ENCODE measurements at regions not wholly inside any gene's neighbourhood (a gene's known extent, or its start where the extent isn't known, plus 50 kb on each side); places are given as distances from the start of the nearest gene placed in this dataset.

GRCh38 chr2:30315391-30316063 lies 84.2 kb downstream of the LBH start:
- no peak overlapping the region for H3K4me3 ChIP-seq
- H3K36me3 ChIP-seq (replicated peaks in 1 of 2; ENCODE audit: insufficient read depth in 1 of 2, low read depth in 2 of 2), result no peaks in the 10 kb centered on the region
- DNase-seq (peak in 1 of 4 donors; percentile 20), ATAC-seq (no peak)
- intact Hi-C loops (cut with DNase I), result no loop called here
- TF ChIP-seq POLR2A (IDR thresholded peaks at IDR 0.05) (no peak), CTCF (IDR thresholded peaks at IDR 0.05) (no peak)
- no peaks in the 10 kb centered on the region for H3K27me3 ChIP-seq
- H3K4me1 ChIP-seq, result no peaks in the 10 kb centered on the region
- H3K9me3 ChIP-seq, result no peaks in the 10 kb centered on the region
- H3K27ac ChIP-seq, result no peak overlapping the region
- 54 to 61% methylated on average over 3 of the region's 3 CpGs for WGBS, 2 donors

GRCh38 chr2:30316408-30316807 lies 85.1 kb downstream of the LBH start:
- H3K27me3 ChIP-seq, result no peaks in the 10 kb centered on the region
- H3K4me3 ChIP-seq, result no peak overlapping the region
- TF ChIP-seq CTCF (IDR thresholded peaks at IDR 0.05), result no peak
- TF ChIP-seq POLR2A (IDR thresholded peaks at IDR 0.05), result no peak
- 100% methylated on average over 2 of the region's 2 CpGs for WGBS, 2 donors
- H3K36me3 ChIP-seq (replicated peaks in 1 of 2; ENCODE audit: insufficient read depth in 1 of 2, low read depth in 2 of 2), result no peaks in the 10 kb centered on the region
- no peaks in the 10 kb centered on the region for H3K4me1 ChIP-seq
- H3K27ac ChIP-seq, result no peak overlapping the region
- no peaks in the 10 kb centered on the region for H3K9me3 ChIP-seq
- DNase-seq, result no peak
- intact Hi-C loops (cut with DNase I), result no loop called here
- ATAC-seq, result no peak

GRCh38 chr2:30318987-30319782 lies 87.9 kb downstream of the LBH start:
- no peak for DNase-seq
- ATAC-seq, result no peak
- H3K27ac ChIP-seq, result no peak overlapping the region
- intact Hi-C loops (cut with DNase I), result no loop called here
- TF ChIP-seq POLR2A (IDR thresholded peaks at IDR 0.05) (no peak), CTCF (IDR thresholded peaks at IDR 0.05) (no peak)
- H3K4me1 ChIP-seq, result no peaks in the 10 kb centered on the region
- no peaks in the 10 kb centered on the region for H3K36me3 ChIP-seq (replicated peaks in 1 of 2; ENCODE audit: insufficient read depth in 1 of 2, low read depth in 2 of 2)
- no peaks in the 10 kb centered on the region for H3K27me3 ChIP-seq
- WGBS, 2 donors, result 69 to 86% methylated on average over 8 of the region's 8 CpGs
- H3K4me3 ChIP-seq, result no peak overlapping the region
- H3K9me3 ChIP-seq, result no peaks in the 10 kb centered on the region

- intact Hi-C loops (cut with DNase I), result no loop called here
- Histone ChIP-seq H3K4me3 (no peak overlapping the region), H3K4me1 (no peaks in the 10 kb centered on the region), H3K27me3 (no peaks in the 10 kb centered on the region), H3K36me3 (replicated peaks in 1 of 2; ENCODE audit: insufficient read depth in 1 of 2, low read depth in 2 of 2) (no peaks in the 10 kb centered on the region), H3K9me3 (no peaks in the 10 kb centered on the region), H3K27ac (no peak overlapping the region)
- WGBS, 2 donors, result 89 to 90% methylated on average over 3 of the region's 3 CpGs
- TF ChIP-seq POLR2A (IDR thresholded peaks at IDR 0.05) (no peak), CTCF (IDR thresholded peaks at IDR 0.05) (no peak)
- no peak for DNase-seq
- no peak for ATAC-seq
Observed at GRCh38 chr2:30321466-30321865, 90.1 kb downstream of the LBH start.
